ENCODE measurements at regions not wholly inside any gene's neighbourhood (a gene's known extent, or its start where the extent isn't known, plus 50 kb on each side); places are given as distances from the start of the nearest gene placed in this dataset.

DNA sequence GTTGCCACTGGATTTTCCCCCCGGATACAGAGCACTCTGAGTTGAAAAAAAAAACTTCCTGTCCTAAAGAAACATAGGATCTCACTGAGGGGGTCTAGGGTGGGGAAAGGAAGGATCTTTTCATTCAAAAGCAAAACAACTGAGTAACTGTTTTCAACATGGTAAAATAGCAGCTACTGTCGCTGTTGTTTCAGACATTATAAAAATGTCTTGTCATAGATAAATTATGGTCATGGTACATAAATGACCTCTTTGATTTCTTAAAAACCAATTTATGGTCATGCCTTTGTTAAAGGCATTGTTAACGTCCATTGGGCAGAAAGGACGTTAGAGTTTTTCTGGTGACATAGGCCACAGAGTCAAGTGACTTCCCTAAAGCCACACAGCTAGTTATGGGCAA lies 180.4 kb upstream of the DTNBP1 start:
- no peak overlapping the region for H3K4me3 ChIP-seq (ENCODE audit: low read length)
- no peak for TF ChIP-seq ZNF274 (IDR thresholded peaks at IDR 0.05; ENCODE audit: low read depth, low read length)

DNA sequence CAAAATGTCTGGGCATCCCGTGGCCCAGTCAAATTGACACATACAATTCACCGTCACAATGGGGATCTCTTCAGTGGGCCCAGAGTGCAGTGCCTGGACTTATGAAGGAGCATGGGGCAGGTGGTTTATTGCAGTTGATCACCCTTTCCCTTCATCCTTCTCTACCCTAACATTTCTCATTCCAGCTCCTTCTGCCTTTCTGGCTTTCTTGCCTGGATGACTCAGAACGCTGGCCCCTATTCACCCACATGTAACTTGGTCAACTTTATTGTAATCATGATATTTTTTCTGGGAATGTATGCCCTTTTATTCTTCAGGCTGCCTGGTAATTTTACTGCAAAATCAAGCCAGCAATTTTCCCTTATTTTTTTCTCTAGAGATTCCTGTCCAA lies 179.9 kb upstream of the DTNBP1 start:
- no peak for TF ChIP-seq ZNF274 (IDR thresholded peaks at IDR 0.05; ENCODE audit: low read depth, low read length)

GRCh38 chr6:15841937-15842726 lies 179.3 kb upstream of the DTNBP1 start:
- no peak overlapping the region for H3K4me3 ChIP-seq (ENCODE audit: low read length)
- TF ChIP-seq ZNF274 (IDR thresholded peaks at IDR 0.05; ENCODE audit: low read depth, low read length): no peak

More for the DNA sequence above, 179.9 kb upstream of the DTNBP1 start:
- no peak overlapping the region for H3K4me3 ChIP-seq (ENCODE audit: low read length)

- no peak overlapping the region for H3K4me3 ChIP-seq (ENCODE audit: low read length)
- no peak for TF ChIP-seq ZNF274 (IDR thresholded peaks at IDR 0.05; ENCODE audit: low read depth, low read length)
These were observed 177.2 kb upstream of the DTNBP1 start for GRCh38 chr6:15839969-15840541.

DNA sequence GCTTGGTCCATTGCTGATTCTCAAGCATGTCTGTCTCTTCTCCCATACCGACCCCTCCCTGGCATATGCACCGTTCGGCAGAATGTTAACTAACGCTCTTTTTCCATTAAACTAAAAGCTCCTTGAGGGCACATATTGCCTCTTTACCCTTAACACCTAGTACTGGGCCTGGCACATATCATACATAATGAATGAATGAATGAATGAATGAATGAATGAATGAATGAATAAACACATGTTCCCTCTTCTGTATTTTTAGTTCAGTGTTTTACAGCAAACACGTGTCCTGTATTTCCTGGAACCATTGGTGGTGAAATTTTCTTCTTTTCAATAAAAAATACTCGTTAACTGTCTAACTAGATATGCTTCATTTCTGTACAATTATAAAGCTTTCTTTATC lies 174.4 kb upstream of the DTNBP1 start:
- H3K4me3 ChIP-seq (ENCODE audit: low read length): no peak overlapping the region
- no peak for TF ChIP-seq ZNF274 (IDR thresholded peaks at IDR 0.05; ENCODE audit: low read depth, low read length)

DNA sequence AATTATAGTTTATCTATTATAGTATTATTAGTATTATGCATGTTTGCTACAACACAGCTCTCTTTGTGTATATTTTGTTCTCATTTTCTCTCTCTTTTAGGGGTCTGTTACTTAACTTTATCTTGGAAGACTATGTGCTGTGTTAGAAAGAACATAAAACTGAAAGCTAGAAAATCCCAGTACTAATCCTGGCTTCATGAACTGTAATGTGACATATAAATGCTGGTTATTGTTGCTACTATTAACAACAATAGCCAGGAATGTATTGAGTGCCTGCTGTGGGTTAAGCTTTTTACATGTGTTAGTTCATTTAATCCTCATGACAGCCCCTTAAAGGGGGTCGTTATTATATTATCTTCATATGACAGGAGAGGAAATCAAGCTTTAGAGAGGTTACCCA lies 170.0 kb upstream of the DTNBP1 start:
- no peak for TF ChIP-seq ZNF274 (IDR thresholded peaks at IDR 0.05; ENCODE audit: low read depth, low read length)
- H3K4me3 ChIP-seq (ENCODE audit: low read length): no peak overlapping the region

- no peak overlapping the region for H3K4me3 ChIP-seq (ENCODE audit: low read length)
- TF ChIP-seq ZNF274 (IDR thresholded peaks at IDR 0.05; ENCODE audit: low read depth, low read length): no peak
These were observed 166.3 kb upstream of the DTNBP1 start for GRCh38 chr6:15829156-15829555.

DNA sequence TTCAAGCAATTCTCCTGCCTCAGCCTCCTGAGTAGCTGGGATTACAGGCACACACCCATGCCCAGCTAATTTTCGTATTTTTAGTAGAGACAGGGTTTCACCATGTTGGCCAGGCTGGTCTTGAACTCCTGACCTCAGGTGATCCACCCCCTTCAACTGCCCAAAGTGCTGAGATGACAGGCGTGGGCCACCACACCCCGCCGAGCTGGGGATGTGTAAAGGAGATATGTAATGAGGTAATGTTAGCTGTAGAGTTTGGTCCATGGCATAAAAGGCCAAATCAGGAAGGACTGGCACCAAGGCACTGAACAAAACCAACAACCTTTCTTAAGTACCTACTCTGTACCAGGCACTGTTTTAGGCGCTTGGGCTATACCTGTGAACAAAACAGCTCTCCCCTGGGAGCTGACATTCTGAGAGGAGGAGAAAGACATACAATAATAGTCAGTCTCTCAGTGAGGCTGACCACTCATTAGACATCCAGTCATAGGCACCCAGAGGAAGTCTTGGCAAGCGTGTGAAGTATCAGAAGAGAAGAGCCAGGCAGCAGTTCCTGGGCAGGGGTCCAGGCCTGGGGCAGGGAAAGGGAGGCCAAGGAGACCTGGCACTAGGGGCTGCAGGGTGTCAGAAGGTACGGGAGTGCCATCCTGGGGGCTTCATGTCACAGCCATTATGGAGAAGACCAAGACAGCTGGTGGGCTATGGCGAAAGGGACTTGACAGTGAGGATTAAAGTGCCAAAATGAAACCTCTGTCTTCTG lies 164.8 kb upstream of the DTNBP1 start:
- no peak overlapping the region for H3K4me3 ChIP-seq (ENCODE audit: low read length)
- no peak for TF ChIP-seq ZNF274 (IDR thresholded peaks at IDR 0.05; ENCODE audit: low read depth, low read length)

DNA sequence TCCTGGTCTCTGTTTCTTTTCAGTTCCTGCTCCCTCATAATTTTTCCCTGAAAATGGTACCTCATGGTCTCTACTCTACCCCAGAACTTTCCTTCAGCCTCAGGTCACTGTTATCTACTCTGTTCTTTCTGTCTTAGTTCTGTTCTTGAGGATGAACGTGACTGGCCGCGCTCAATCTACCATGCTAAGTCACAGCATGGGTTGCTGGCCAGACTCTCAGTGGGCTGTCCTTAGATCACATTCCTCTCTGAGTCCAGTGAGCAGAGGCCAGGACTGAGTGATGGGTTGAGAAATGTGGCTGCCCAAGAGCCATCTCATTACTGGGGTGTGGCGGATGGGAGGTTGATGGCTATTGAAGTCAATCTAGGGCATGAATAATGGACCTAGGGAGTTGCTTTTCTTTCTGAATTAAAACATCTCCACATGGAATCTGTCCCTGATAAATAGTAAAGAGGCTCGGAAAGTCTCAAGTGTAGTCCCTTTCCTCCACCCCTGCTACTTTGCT lies 164.0 kb upstream of the DTNBP1 start:
- H3K4me3 ChIP-seq (ENCODE audit: low read length): no peak overlapping the region
- TF ChIP-seq ZNF274 (IDR thresholded peaks at IDR 0.05; ENCODE audit: low read depth, low read length): no peak

DNA sequence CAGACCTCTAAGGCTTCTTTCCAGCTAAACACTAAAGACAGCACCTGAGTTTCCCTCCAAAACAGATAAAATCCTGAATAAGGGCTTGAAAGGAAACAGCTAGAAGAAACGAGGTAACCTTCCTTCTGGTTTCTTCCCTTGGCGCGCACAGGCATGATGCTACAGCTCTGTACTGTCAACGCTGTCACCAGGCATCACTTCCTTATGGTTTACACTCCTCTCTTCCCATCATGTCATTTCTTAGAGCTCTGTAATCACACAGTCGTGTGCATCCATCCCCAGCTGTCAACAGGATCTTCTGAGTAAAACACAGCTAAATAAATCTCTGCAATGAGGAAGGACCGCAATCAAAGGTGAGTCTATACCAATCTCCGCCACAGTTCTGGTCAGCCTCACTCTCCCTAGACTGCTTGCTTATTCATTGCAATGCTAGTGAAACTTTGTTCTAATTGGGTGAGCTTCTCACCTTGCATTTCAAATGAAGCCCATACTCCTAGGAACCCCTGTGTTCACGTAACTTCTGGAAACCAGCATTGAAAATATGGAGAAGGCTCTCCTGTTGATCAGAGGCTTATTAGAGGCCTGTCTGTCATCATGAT lies 162.6 kb upstream of the DTNBP1 start:
- no peak overlapping the region for H3K4me3 ChIP-seq (ENCODE audit: low read length)
- no peak for TF ChIP-seq ZNF274 (IDR thresholded peaks at IDR 0.05; ENCODE audit: low read depth, low read length)

DNA sequence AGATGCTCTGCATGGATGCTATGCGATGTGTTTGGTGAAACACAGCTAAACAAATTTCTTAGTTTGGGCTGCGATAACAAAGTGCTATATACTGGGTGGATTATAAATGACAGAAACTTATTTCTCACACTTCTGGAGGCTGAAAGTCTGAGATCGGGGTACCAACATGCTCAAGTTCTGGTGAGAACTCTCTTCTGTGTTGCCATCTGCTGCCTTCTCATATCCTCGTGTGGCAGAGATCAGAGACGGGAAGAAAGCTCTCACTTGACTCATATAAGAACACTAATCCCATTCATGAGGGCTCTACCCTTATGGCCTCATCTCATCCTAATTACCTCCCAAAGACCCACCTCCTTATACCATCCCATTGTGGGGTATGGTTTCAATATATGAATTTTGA lies 162.0 kb upstream of the DTNBP1 start:
- no peak for TF ChIP-seq ZNF274 (IDR thresholded peaks at IDR 0.05; ENCODE audit: low read depth, low read length)
- H3K4me3 ChIP-seq (ENCODE audit: low read length): no peak overlapping the region

- no peak for TF ChIP-seq ZNF274 (IDR thresholded peaks at IDR 0.05; ENCODE audit: low read depth, low read length)
- H3K4me3 ChIP-seq (ENCODE audit: low read length): no peak overlapping the region
These were observed 161.1 kb upstream of the DTNBP1 start for GRCh38 chr6:15823838-15824414.

DNA sequence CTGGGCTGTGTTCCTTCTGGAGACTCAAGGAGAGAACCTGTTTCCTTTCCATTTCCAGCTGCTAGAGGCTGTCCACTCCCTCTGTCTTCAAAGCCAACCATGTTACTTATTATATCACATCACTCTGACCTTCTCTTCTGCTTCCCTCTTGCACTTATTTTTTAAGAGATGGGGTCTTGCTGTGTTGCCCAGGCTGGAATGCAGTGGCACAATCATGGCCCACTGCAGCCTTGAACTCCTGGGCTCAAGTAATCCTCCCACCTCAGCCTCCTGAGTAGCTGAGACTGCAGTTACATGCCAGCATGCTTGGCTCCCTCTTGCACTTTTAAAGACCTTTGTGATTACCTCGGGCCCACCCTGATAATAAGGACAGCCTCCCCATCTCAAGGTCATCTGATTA lies 160.0 kb upstream of the DTNBP1 start:
- no peak overlapping the region for H3K4me3 ChIP-seq (ENCODE audit: low read length)
- TF ChIP-seq ZNF274 (IDR thresholded peaks at IDR 0.05; ENCODE audit: low read depth, low read length): no peak

DNA sequence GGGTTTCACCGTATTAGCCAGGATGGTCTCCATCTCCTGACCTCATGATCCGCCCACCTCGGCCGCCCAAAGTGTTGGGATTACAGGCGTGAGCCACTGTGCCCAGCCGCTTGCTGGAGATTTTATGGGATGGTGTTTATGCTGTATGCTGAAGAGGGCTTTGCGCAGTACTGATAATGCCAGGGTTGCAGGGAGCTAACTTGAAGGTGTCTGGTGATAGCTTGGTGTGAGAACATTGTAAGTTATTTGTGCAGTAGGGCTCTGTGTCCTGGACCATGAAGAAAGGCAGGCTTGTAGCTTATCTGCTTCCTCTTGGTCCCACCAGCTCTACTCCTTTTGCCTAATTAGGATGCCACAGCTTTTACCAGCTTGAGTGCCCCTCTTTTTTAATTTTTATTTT lies 157.0 kb upstream of the DTNBP1 start:
- no peak overlapping the region for H3K4me3 ChIP-seq (ENCODE audit: low read length)
- TF ChIP-seq ZNF274 (IDR thresholded peaks at IDR 0.05; ENCODE audit: low read depth, low read length): no peak

All from GM08714 (cell line).